ENCODE measurements at regions not wholly inside any gene's neighbourhood (a gene's known extent, or its start where the extent isn't known, plus 50 kb on each side); places are given as distances from the start of the nearest gene placed in this dataset.

- TF ChIP-seq POLR2AphosphoS5 (IDR thresholded peaks at IDR 0.05) (no peak), CTCF (IDR thresholded peaks at IDR 0.05 in 8 of 11, conservative IDR thresholded peaks at IDR 0.05 in 3 of 11) (no peak), POLR2A (IDR thresholded peaks at IDR 0.05) (no peak)
Measured at GRCh38 chr12:23221926-23222325, 597.0 kb downstream of the ETNK1 start.

All from spleen (tissue), 7 donors.